GM12878 (cell line): ENCODE measurements at regions not wholly inside any gene's neighbourhood (a gene's known extent, or its start where the extent isn't known, plus 50 kb on each side); places are given as distances from the start of the nearest gene placed in this dataset.

ENCODE experiments used
- CBX5 ChIP-seq: sonication (generic); IDR thresholded peaks from 2 replicates; pipeline ENCODE4 v1.6.1; 2016; ENCODE audit warnings: low read depth, moderate library complexity, mild to moderate bottlenecking, inconsistent platforms
- ESRRA ChIP-seq: IDR thresholded peaks from 2 replicates; pipeline ENCODE4 v1.6.1; 2012; ENCODE audit warnings: mild to moderate bottlenecking, low read length, improper control_type of control experiment
- STAT3 ChIP-seq: IDR thresholded peaks from 2 replicates; pipeline ENCODE4 v1.6.1; 2011; ENCODE audit warnings: low read depth, low read length, improper control_type of control experiment
- ZNF24 ChIP-seq: fragments of 450-650 bp; IDR thresholded peaks from 2 replicates; pipeline ENCODE4 v1.6.1; 2017; ENCODE audit warnings: antibody characterized with exemption, mild to moderate bottlenecking

- no peak for TF ChIP-seq CBX5
- no peak for TF ChIP-seq STAT3
- no peak for TF ChIP-seq ZNF24
- no peak for TF ChIP-seq ESRRA
Measured at GRCh38 chr7:156236936-156237599, 403.5 kb upstream of the RNF32 start.
